ENCODE measurements at regions not wholly inside any gene's neighbourhood (a gene's known extent, or its start where the extent isn't known, plus 50 kb on each side); places are given as distances from the start of the nearest gene placed in this dataset.

GRCh38 chr12:28742791-28743190, 406.3 kb upstream of the FAR2 start:
- no peak for DNase-seq (ENCODE audit: low read depth, low spot score)
- no peaks in the 10 kb centered on the region for H3K9me3 ChIP-seq (replicated peaks; ENCODE audit: control insufficient read depth, insufficient read depth, low read length)
- ChIA-PET POLR2A (no interaction called here), RAD21 (ENCODE audit: unreplicated experiment) (interaction anchor here (0.8 kb wide), 1 partner anchor 17 kb away, joined by 3 read pairs; no protein-coding TSS in a partner anchor), CTCF (no interaction called here), SMC1A (ENCODE audit: uncharacterized antibody, unreplicated experiment) (no interaction called here)
- H3K4me2 ChIP-seq (ENCODE audit: control insufficient read depth, insufficient read depth): no peak overlapping the region
- in situ Hi-C loops (cut with MboI): no loop called here
- BruUV-seq (replicated peaks): no TSS peak
- no peak overlapping the region for H3K9ac ChIP-seq (ENCODE audit: control insufficient read depth, insufficient read depth, low read length)
- H4K20me1 ChIP-seq (ENCODE audit: control insufficient read depth, insufficient read depth): no peaks in the 10 kb centered on the region
- H3K36me3 ChIP-seq (ENCODE audit: control insufficient read depth in 2 of 2, insufficient read depth in 2 of 2, low read length in 1 of 2): no peaks in the 10 kb centered on the region
- no peak overlapping the region for H3K27ac ChIP-seq (ENCODE audit: control insufficient read depth, insufficient read depth)
- H3K27me3 ChIP-seq (replicated peaks in 1 of 2; ENCODE audit: control insufficient read depth in 2 of 2, insufficient read depth in 2 of 2, low read length in 1 of 2): no peaks in the 10 kb centered on the region
- no peak overlapping the region for H2AFZ ChIP-seq (ENCODE audit: control insufficient read depth, low read depth, low read length)
- intact Hi-C loops (cut with micrococcal nuclease; ENCODE audit: unreplicated experiment): no loop called here
- H3K4me3 ChIP-seq: no peak overlapping the region
- no peak for FAIRE-seq
- no peaks in the 10 kb centered on the region for H3K4me1 ChIP-seq (ENCODE audit: control insufficient read depth, insufficient read depth, low read length)
- no peaks in the 10 kb centered on the region for H3K79me2 ChIP-seq (ENCODE audit: control insufficient read depth, insufficient read depth, low read length)
- no peak for TF ChIP-seq SP1 (IDR thresholded peaks at IDR 0.05; ENCODE audit: low read depth, low read length)
- TF ChIP-seq PAX5 (IDR thresholded peaks at IDR 0.05; ENCODE audit: borderline replicate concordance, low read depth, low read length): no peak
- TF ChIP-seq HCFC1 (IDR thresholded peaks at IDR 0.05; ENCODE audit: low read length): no peak
- no peak for TF ChIP-seq MXI1 (IDR thresholded peaks at IDR 0.05; ENCODE audit: low read depth, low read length)
- TF ChIP-seq, protein P1, sequence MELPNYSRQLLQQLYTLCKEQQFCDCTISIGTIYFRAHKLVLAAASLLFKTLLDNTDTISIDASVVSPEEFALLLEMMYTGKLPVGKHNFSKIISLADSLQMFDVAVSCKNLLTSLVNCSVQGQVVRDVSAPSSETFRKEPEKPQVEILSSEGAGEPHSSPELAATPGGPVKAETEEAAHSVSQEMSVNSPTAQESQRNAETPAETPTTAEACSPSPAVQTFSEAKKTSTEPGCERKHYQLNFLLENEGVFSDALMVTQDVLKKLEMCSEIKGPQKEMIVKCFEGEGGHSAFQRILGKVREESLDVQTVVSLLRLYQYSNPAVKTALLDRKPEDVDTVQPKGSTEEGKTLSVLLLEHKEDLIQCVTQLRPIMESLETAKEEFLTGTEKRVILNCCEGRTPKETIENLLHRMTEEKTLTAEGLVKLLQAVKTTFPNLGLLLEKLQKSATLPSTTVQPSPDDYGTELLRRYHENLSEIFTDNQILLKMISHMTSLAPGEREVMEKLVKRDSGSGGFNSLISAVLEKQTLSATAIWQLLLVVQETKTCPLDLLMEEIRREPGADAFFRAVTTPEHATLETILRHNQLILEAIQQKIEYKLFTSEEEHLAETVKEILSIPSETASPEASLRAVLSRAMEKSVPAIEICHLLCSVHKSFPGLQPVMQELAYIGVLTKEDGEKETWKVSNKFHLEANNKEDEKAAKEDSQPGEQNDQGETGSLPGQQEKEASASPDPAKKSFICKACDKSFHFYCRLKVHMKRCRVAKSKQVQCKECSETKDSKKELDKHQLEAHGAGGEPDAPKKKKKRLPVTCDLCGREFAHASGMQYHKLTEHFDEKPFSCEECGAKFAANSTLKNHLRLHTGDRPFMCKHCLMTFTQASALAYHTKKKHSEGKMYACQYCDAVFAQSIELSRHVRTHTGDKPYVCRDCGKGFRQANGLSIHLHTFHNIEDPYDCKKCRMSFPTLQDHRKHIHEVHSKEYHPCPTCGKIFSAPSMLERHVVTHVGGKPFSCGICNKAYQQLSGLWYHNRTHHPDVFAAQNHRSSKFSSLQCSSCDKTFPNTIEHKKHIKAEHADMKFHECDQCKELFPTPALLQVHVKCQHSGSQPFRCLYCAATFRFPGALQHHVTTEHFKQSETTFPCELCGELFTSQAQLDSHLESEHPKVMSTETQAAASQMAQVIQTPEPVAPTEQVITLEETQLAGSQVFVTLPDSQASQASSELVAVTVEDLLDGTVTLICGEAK (IDR thresholded peaks at IDR 0.05; ENCODE audit: borderline replicate concordance): no peak
- TF ChIP-seq SPI1 (IDR thresholded peaks at IDR 0.05; ENCODE audit: borderline replicate concordance, insufficient read depth, low read depth, low read length): no peak
- no peak for TF ChIP-seq EP300 (IDR thresholded peaks at IDR 0.05; ENCODE audit: borderline replicate concordance in 1 of 2, control insufficient read depth in 1 of 2, low read depth in 2 of 2, low read length in 2 of 2)
- TF ChIP-seq, protein P2, sequence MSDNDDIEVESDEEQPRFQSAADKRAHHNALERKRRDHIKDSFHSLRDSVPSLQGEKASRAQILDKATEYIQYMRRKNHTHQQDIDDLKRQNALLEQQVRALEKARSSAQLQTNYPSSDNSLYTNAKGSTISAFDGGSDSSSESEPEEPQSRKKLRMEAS (IDR thresholded peaks at IDR 0.05; ENCODE audit: low read depth, low read length): no peak
- TF ChIP-seq ZNF207 (IDR thresholded peaks at IDR 0.05; ENCODE audit: borderline replicate concordance): no peak
- TF ChIP-seq FOXK2 (IDR thresholded peaks at IDR 0.05): no peak
- TF ChIP-seq E4F1 (IDR thresholded peaks at IDR 0.05; ENCODE audit: borderline replicate concordance, partially characterized antibody): no peak
- no peak for TF ChIP-seq NR2C1 (IDR thresholded peaks at IDR 0.05)
- no peak for TF ChIP-seq NFIC (IDR thresholded peaks at IDR 0.05; ENCODE audit: low read depth, low read length)
- no peak for TF ChIP-seq BHLHE40 (IDR thresholded peaks at IDR 0.05; ENCODE audit: borderline replicate concordance in 1 of 2, low read depth in 2 of 2, low read length in 1 of 2)
- TF ChIP-seq YY1 (IDR thresholded peaks at IDR 0.05; ENCODE audit: low read depth, low read length): no peak
- no peak for TF ChIP-seq ESRRA (IDR thresholded peaks at IDR 0.05; ENCODE audit: low read length)
- TF ChIP-seq DPF2 (IDR thresholded peaks at IDR 0.05): no peak
- TF ChIP-seq NFYA (IDR thresholded peaks at IDR 0.05; ENCODE audit: borderline replicate concordance, low read depth, low read length): no peak
- no peak for ATAC-seq
